Adipocyte (in vitro differentiated cells): ENCODE measurements at regions not wholly inside any gene's neighbourhood (a gene's known extent, or its start where the extent isn't known, plus 50 kb on each side); places are given as distances from the start of the nearest gene placed in this dataset.

ENCODE experiments used
- DNase-seq: peaks from one replicate; pipeline ENCODE4 v3.0.0-alpha.2; 2015; ENCODE audit warnings: low read depth
- H3K27me3 ChIP-seq: replicated peaks from 2 replicates; pipeline ENCODE4 v1.7.0; 2013; ENCODE audit warnings: mild to moderate bottlenecking, low read length, moderate library complexity; ENCODE audit not compliant: control insufficient read depth, insufficient read depth
- H3K36me3 ChIP-seq: 2 replicates; pipeline ENCODE4 v1.7.0; 2013; ENCODE audit warnings: low read length, mild to moderate bottlenecking, moderate library complexity; ENCODE audit not compliant: control insufficient read depth, insufficient read depth, severe bottlenecking
- H3K4me1 ChIP-seq: 2 replicates; pipeline ENCODE4 v1.7.0; 2013; ENCODE audit warnings: mild to moderate bottlenecking, low read length, moderate library complexity; ENCODE audit not compliant: control insufficient read depth, insufficient read depth
- H3K4me3 ChIP-seq: 2 replicates; pipeline ENCODE4 v1.7.0; 2013; ENCODE audit warnings: mild to moderate bottlenecking, low read length, moderate library complexity
- H3K9ac ChIP-seq: 2 replicates; pipeline ENCODE4 v1.7.0; 2013; ENCODE audit warnings: mild to moderate bottlenecking, low read length, moderate library complexity
- H3K9me3 ChIP-seq: 2 replicates; pipeline ENCODE4 v1.7.0; 2013; ENCODE audit warnings: mild to moderate bottlenecking, low read length, moderate library complexity; ENCODE audit not compliant: control insufficient read depth

DNA sequence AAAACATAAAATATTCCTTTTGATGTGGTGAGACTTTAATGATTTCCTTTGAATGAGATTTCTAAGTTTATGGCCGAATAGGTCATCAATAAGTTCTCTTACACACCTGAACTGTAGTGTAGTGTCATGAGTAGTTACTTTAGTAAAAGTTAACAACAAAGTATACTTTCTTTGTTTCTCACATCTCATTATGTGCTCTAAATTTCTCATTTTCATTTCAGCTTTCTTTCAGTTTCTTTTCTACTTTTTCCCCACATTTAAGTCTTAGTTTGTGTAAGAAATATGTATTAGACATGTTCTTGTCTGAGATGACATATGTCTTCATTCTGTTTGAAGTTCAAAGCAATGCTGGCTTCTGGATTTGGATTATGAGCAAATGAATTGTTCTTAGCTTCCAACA, 348.1 kb downstream of the ANKRD7 start:
- no peak for DNase-seq
- Histone ChIP-seq H3K4me1 (peaks cover 10% of the 10 kb centered on the region), H3K27me3 (no peaks in the 10 kb centered on the region), H3K9ac (no peak overlapping the region), H3K36me3 (no peaks in the 10 kb centered on the region), H3K9me3 (no peaks in the 10 kb centered on the region), H3K4me3 (no peak overlapping the region)

- Histone ChIP-seq H3K4me1 (peaks cover 10% of the 10 kb centered on the region), H3K4me3 (no peak overlapping the region), H3K36me3 (no peaks in the 10 kb centered on the region), H3K9me3 (no peaks in the 10 kb centered on the region), H3K27me3 (no peaks in the 10 kb centered on the region), H3K9ac (no peak overlapping the region)
- no peak for DNase-seq
These were observed 348.6 kb downstream of the ANKRD7 start for GRCh38 chr7:118573085-118573484.

DNA sequence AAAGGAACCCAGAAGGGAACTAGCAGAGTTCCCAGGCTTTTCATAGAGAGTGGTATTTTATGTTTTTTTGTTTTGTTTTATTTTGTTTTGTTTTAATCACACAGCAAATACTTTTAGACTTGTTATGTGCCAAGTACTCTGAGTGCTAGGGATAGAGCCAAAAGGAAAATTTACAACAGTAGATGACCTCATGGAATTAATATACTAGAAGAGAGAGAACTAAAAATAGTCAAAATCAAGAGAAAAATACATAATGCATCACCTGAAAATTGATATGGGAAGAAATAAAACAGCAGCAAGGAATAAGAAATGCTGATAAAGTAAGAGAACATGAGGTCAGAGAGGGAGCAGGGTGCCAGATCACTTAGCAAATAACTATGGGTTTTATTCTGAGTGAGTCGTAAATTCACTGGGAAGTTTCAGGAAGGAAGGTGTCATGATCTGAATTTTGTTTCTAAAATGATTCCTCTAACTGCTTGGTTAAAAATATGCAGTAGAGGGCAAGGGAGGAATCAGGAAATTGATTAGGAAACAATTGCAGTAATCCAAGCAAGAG, 351.0 kb downstream of the ANKRD7 start:
- no peak for DNase-seq
- no peak overlapping the region for H3K4me3 ChIP-seq
- H3K9me3 ChIP-seq, result no peaks in the 10 kb centered on the region
- no peak overlapping the region for H3K9ac ChIP-seq
- H3K27me3 ChIP-seq, result no peaks in the 10 kb centered on the region
- H3K4me1 ChIP-seq, result peaks cover 10% of the 10 kb centered on the region
- no peaks in the 10 kb centered on the region for H3K36me3 ChIP-seq

GRCh38 chr7:118580743-118581382, 356.4 kb downstream of the ANKRD7 start:
- DNase-seq, result no peak
- Histone ChIP-seq H3K4me3 (no peak overlapping the region), H3K4me1 (no peaks in the 10 kb centered on the region), H3K9me3 (no peaks in the 10 kb centered on the region), H3K27me3 (no peaks in the 10 kb centered on the region), H3K9ac (no peak overlapping the region), H3K36me3 (no peaks in the 10 kb centered on the region)

DNA sequence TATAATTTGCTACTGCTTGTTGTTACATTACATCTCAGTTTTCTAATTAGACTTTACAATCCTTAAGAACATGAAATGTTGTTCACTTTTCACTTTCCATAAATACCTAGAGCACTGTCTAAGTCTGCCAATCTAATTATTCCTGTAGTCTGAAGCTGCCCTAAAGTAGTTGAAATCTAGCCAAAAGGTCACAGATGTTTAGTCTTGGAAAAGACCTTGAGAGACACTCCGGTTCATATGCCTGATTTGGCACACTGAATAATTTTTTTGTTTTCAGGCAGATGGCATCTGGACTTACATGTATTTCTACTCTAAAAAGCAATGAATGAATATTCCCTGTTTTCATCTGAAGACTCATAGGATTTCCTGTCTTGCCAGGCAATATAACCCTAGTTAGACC, 359.1 kb downstream of the ANKRD7 start:
- H3K4me3 ChIP-seq, result no peak overlapping the region
- no peaks in the 10 kb centered on the region for H3K4me1 ChIP-seq
- no peaks in the 10 kb centered on the region for H3K27me3 ChIP-seq
- no peaks in the 10 kb centered on the region for H3K9me3 ChIP-seq
- H3K9ac ChIP-seq, result no peak overlapping the region
- H3K36me3 ChIP-seq, result no peaks in the 10 kb centered on the region
- no peak for DNase-seq

DNA sequence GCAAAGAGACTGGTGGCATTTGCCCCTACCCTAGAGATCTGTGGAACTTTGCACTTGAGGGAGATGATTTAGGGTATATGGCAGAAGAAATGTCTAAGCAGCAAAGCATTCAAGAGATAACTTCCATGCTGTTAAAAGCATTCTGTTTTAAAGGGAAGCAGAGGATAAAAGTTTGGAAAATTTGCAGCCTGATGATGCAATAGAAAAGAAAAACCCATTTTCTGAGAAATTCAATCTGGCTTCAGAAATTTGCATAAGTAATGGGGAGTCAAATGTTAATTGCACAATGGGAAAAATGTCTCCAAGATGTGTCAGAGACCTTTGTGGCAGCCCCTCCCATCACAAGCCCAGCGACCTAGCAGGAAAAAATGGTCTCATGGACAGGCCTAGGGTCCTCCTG, 361.7 kb downstream of the ANKRD7 start:
- no peak overlapping the region for H3K4me3 ChIP-seq
- no peaks in the 10 kb centered on the region for H3K27me3 ChIP-seq
- H3K9ac ChIP-seq, result no peak overlapping the region
- H3K4me1 ChIP-seq, result no peaks in the 10 kb centered on the region
- no peaks in the 10 kb centered on the region for H3K36me3 ChIP-seq
- no peaks in the 10 kb centered on the region for H3K9me3 ChIP-seq
- DNase-seq, result no peak

- DNase-seq, result no peak
- Histone ChIP-seq H3K4me1 (no peaks in the 10 kb centered on the region), H3K36me3 (no peaks in the 10 kb centered on the region), H3K4me3 (no peak overlapping the region), H3K9ac (no peak overlapping the region), H3K27me3 (no peaks in the 10 kb centered on the region), H3K9me3 (no peaks in the 10 kb centered on the region)
These were observed 365.6 kb downstream of the ANKRD7 start for GRCh38 chr7:118590107-118590506.

- no peak for DNase-seq
- Histone ChIP-seq H3K9ac (no peak overlapping the region), H3K9me3 (no peaks in the 10 kb centered on the region), H3K27me3 (no peaks in the 10 kb centered on the region), H3K4me1 (no peaks in the 10 kb centered on the region), H3K4me3 (no peak overlapping the region), H3K36me3 (no peaks in the 10 kb centered on the region)
These were observed 377.6 kb downstream of the ANKRD7 start for GRCh38 chr7:118602090-118602489.

DNA sequence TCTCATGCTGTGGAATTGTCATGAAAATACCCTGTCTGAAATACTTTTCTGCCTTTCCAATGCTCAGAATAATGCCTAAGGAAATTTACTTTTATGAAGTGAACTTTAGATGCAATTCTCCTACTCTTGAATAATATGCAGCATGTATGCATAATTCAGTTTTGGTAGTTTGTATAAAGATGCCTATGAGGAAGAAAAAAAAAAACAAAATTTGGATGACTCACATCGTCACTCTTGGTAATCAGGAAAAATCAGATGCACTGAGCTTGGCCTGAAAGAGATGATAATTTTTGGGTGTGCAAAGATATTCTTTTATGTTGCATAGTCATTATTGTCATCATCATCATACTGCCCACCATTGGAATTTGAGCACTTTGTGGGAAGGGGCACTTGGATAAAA, 382.1 kb downstream of the ANKRD7 start:
- Histone ChIP-seq H3K36me3 (no peaks in the 10 kb centered on the region), H3K4me3 (no peak overlapping the region), H3K9me3 (no peaks in the 10 kb centered on the region), H3K4me1 (no peaks in the 10 kb centered on the region), H3K27me3 (no peaks in the 10 kb centered on the region), H3K9ac (no peak overlapping the region)
- no peak for DNase-seq

- DNase-seq, result no peak
- H3K36me3 ChIP-seq, result no peaks in the 10 kb centered on the region
- no peaks in the 10 kb centered on the region for H3K4me1 ChIP-seq
- H3K9me3 ChIP-seq, result no peaks in the 10 kb centered on the region
- no peaks in the 10 kb centered on the region for H3K27me3 ChIP-seq
- H3K9ac ChIP-seq, result no peak overlapping the region
- H3K4me3 ChIP-seq, result no peak overlapping the region
These were observed 384.7 kb downstream of the ANKRD7 start for GRCh38 chr7:118609207-118609606.

- Histone ChIP-seq H3K9ac (no peak overlapping the region), H3K9me3 (no peaks in the 10 kb centered on the region), H3K4me1 (no peaks in the 10 kb centered on the region), H3K27me3 (no peaks in the 10 kb centered on the region), H3K4me3 (no peak overlapping the region), H3K36me3 (no peaks in the 10 kb centered on the region)
- no peak for DNase-seq
These were observed 391.2 kb downstream of the ANKRD7 start for GRCh38 chr7:118615681-118616080.

- no peaks in the 10 kb centered on the region for H3K9me3 ChIP-seq
- no peak overlapping the region for H3K9ac ChIP-seq
- no peaks in the 10 kb centered on the region for H3K4me1 ChIP-seq
- H3K27me3 ChIP-seq, result no peaks in the 10 kb centered on the region
- no peaks in the 10 kb centered on the region for H3K36me3 ChIP-seq
- no peak overlapping the region for H3K4me3 ChIP-seq
- no peak for DNase-seq
These were observed 397.4 kb downstream of the ANKRD7 start for GRCh38 chr7:118621810-118622360.
